Small intestine (tissue), 7 donors: ENCODE measurements at regions not wholly inside any gene's neighbourhood (a gene's known extent, or its start where the extent isn't known, plus 50 kb on each side); places are given as distances from the start of the nearest gene placed in this dataset.

Source experiments
- DNase-seq, 2 donors: peaks; one replicate each; pipeline versions ENCODE4 v3.0.0 to v3.0.0-alpha.2; 2013
- FAIRE-seq: peaks from 2 replicates; lab custom pipeline; 2012; peaks lifted over from hg19 to GRCh38; lab: Jason Lieb, UNC
- H3K27ac ChIP-seq, 3 donors: one replicate each; pipeline ENCODE4 v1.5.1; 2013; ENCODE audit warnings: low read length in 2 of 3, mild to moderate bottlenecking in 2 of 3, control low read depth in 1 of 3, inconsistent platforms in 1 of 3, low read depth in 1 of 3, moderate library complexity in 1 of 3
- H3K27me3 ChIP-seq, 3 donors: one replicate each; pipeline ENCODE4 v1.6.1; 2013; ENCODE audit warnings: low read length in 3 of 3, inconsistent platforms in 1 of 3; ENCODE audit not compliant: control insufficient read depth in 3 of 3, insufficient read depth in 3 of 3
- H3K36me3 ChIP-seq, 3 donors: one replicate each; pipeline ENCODE4 v1.6.1; 2013; ENCODE audit warnings: low read length in 3 of 3, inconsistent platforms in 1 of 3, low read depth in 1 of 3, mild to moderate bottlenecking in 1 of 3, moderate library complexity in 1 of 3; ENCODE audit not compliant: control insufficient read depth in 3 of 3, insufficient read depth in 2 of 3
- H3K4me1 ChIP-seq, 3 donors: one replicate each; pipeline ENCODE4 v1.6.1; 2013; ENCODE audit warnings: low read length in 2 of 3, inconsistent platforms in 1 of 3, low read depth in 1 of 3, mild to moderate bottlenecking in 1 of 3, moderate library complexity in 1 of 3; ENCODE audit not compliant: control insufficient read depth in 3 of 3, insufficient read depth in 2 of 3
- H3K4me3 ChIP-seq, 3 donors: one replicate each; pipeline ENCODE4 v1.5.1; 2013; ENCODE audit warnings: low read length in 3 of 3, control low read depth in 1 of 3, inconsistent platforms in 1 of 3, low read depth in 1 of 3, mild to moderate bottlenecking in 1 of 3, moderate library complexity in 1 of 3
- H3K9me3 ChIP-seq, 2 donors: one replicate each; pipeline ENCODE4 v1.6.1; 2013; ENCODE audit warnings: low read depth in 1 of 2, low read length in 1 of 2; ENCODE audit not compliant: control insufficient read depth in 2 of 2, insufficient read depth in 1 of 2
- WGBS, 3 donors: extraction: QIAGEN DNeasy Blood & Tissue Kit; methylation state at CpG; one replicate each; pipeline ENCODE4 v1.1.7; 2013; 5-methylcytosine and 5-hydroxymethylcytosine counted together
- donor health status: healthy with polysubstance abuse.
- donor health status: control.
- donor health status: control.
- donor health status: Bipolar disorder and iron deficiency.
- donor health status: healthy.

DNA sequence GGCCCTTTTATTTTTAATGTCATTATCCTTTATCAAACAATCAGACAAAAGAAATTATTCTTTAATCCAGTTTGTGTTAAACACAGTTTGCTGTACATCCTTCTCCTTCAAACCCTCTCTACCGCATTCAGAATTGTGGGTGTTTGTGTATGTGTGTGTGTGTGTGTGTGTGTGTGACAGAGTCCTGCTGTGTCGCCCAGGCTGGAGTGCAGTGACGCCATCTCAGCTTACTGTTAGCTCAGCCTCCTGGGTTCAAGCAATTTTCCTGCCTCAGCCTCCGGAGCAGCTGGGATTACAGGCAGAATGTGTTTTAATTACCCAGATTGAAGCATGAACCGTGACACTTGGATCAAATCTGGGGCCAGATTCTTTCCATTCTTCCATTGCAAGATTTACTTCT, 723.7 kb downstream of the DCDC2C start:
- no peaks in the 10 kb centered on the region for H3K4me1 ChIP-seq
- no peaks in the 10 kb centered on the region for H3K27me3 ChIP-seq
- H3K27ac ChIP-seq: no peak overlapping the region
- no peak for DNase-seq
- H3K9me3 ChIP-seq: no peaks in the 10 kb centered on the region
- no peaks in the 10 kb centered on the region for H3K36me3 ChIP-seq
- WGBS, 3 donors: 62 to 67% (median 63%) methylated on average over 5 of the region's 5 CpGs
- no peak overlapping the region for H3K4me3 ChIP-seq
- FAIRE-seq: no peak

DNA sequence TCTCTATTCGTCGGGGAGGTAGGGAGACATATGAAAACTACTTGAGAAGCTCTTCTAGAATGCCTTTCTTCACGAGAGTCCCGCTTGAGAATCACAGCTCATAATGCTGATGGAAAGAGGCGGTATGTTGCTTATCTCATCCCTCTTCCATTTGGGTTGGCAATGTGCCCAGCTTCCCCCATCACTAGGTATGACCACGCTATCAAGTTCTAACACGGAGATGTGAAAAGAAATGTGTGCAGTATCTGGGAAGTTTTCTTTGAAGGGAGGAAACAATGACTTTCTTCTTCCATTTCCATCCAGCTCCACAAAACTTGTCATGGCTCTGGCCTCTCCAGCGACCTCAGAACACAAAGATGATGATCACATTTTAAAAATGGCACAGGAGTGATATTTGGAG, 742.4 kb downstream of the DCDC2C start:
- WGBS, 3 donors: 65 to 77% (median 69%) methylated on average over 8 of the region's 8 CpGs

DNA sequence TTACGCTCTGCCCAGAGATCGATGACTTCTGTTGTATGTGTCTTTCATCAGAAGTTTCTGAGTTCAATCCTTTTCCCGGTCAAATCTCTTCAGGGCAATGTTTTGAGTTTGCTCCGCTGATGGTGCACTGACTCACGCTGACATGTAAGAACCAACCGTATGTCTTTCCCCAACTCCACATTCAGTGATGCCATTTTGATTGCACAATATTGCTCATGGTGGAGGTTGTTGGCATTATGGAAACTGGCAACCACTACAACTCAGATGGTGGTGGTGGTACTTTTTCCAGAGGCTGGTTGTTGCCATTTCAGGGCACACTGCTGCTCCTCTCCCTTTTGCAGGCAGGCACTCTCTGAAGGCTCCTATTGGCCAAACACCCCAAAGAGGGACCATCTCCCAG, 751.5 kb downstream of the DCDC2C start:
- Histone ChIP-seq H3K27me3 (no peaks in the 10 kb centered on the region), H3K36me3 (no peaks in the 10 kb centered on the region), H3K9me3 (peaks cover 0 to 5% of the 10 kb centered on the region in 2 donors), H3K4me1 (no peaks in the 10 kb centered on the region), H3K4me3 (no peak overlapping the region), H3K27ac (no peak overlapping the region)
- DNase-seq: no peak
- FAIRE-seq: no peak
- 92 to 96% (median 95%) methylated on average over 6 of the region's 6 CpGs for WGBS, 3 donors

More for the DNA sequence above, 742.4 kb downstream of the DCDC2C start:
- Histone ChIP-seq H3K27ac (no peak overlapping the region), H3K9me3 (peaks cover 0 to 8% of the 10 kb centered on the region in 2 donors), H3K36me3 (no peaks in the 10 kb centered on the region), H3K4me3 (no peak overlapping the region), H3K27me3 (no peaks in the 10 kb centered on the region), H3K4me1 (no peaks in the 10 kb centered on the region)
- FAIRE-seq: no peak
- DNase-seq: no peak

DNA sequence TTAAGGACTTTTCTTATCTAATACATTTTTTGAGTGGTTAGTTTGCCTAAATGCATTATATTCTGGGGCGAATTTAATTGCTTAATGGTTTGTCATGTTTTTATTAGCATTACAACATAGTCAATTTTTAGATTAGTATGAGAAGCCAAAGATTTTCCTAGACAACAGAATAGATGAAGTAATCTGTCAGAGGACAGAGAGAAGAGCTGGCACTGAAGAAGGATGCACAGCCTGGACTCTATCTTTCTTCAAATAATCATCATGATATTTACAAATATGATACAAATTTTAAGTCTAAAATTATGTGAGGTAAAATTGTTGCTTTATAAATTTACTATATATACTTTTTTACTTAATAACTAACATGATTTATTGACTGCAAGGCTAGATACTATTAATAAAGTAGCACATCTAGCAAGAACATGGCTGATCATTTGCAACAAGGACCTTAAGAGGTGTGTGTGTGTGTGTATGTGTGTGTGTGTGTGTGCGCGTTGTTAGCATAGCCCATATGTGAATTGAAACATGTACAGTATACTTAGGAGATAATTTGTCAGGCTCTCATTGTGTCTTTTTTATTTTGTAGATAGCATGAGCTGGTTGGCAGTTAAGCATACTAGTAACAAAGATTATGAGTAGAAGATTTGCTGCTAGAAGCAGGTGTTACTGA, 752.2 kb downstream of the DCDC2C start:
- Histone ChIP-seq H3K4me3 (no peak overlapping the region), H3K4me1 (no peaks in the 10 kb centered on the region), H3K36me3 (no peaks in the 10 kb centered on the region), H3K27me3 (no peaks in the 10 kb centered on the region), H3K27ac (no peak overlapping the region), H3K9me3 (peaks cover 0 to 5% of the 10 kb centered on the region in 2 donors)
- no peak for DNase-seq
- no peak for FAIRE-seq
- 84 to 88% (median 85%) methylated on average over 3 of the region's 3 CpGs for WGBS, 3 donors

DNA sequence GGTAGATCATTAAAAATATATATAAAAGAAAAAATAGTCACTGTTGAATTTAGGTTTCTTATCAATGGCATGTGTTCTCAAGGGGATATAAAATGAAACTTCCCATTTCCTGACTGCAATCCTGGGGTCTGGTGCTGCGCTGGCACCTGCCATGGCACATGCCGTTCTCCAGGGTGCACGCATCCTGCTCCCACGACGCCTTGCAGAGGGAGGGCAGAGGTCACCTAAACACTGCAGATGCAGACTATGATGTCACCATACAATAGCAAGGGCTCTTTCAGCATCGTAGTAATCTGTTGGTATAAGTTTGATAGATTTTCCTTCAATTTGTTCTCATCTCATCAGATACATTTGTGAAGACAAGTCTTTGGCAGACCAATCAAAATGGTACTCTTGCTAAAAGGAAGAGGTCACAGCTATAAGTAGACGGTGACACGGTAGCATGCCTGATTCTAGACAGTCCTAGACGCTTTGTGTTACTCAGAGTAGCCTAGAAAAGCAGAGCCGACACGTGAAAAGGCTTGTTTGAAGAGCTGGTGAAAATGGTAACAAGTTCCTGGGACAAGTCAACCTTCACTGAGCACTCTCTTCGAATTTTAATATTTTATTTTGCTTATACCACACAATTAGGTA, 761.4 kb downstream of the DCDC2C start:
- 77 to 82% (median 79%) methylated on average over 12 of the region's 12 CpGs for WGBS, 3 donors
- H3K27me3 ChIP-seq: no peaks in the 10 kb centered on the region
- no peaks in the 10 kb centered on the region for H3K36me3 ChIP-seq
- H3K4me1 ChIP-seq: no peaks in the 10 kb centered on the region
- no peak overlapping the region for H3K27ac ChIP-seq
- DNase-seq: no peak
- H3K4me3 ChIP-seq: no peak overlapping the region
- H3K9me3 ChIP-seq: peaks cover 0 to 3% of the 10 kb centered on the region in 2 donors
- FAIRE-seq: no peak

DNA sequence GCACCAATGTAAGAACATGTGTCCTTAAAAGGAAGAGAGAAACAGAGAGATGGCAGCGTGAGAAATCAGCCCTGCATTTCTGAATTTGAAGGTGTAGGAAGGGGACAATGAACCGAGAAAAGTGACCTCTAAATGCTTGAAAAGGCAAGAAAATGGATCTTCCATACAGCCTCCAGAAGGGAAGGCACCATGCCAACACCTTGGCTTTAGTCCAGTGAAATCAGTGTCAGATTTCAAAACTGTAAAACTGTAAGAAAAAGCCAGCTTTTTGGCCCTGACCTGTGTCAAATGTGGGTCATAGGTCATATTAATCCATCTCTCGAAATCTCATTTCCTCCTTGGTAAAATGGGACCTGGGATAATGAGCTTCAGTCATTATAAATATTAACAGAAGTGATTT, 762.3 kb downstream of the DCDC2C start:
- Histone ChIP-seq H3K4me1 (no peaks in the 10 kb centered on the region), H3K27me3 (no peaks in the 10 kb centered on the region), H3K9me3 (peaks cover 0 to 3% of the 10 kb centered on the region in 2 donors), H3K36me3 (no peaks in the 10 kb centered on the region), H3K27ac (no peak overlapping the region), H3K4me3 (no peak overlapping the region)
- DNase-seq (no peak), FAIRE-seq (no peak)
- 54 to 71% (median 59%) methylated on average over 3 of the region's 3 CpGs for WGBS, 3 donors

DNA sequence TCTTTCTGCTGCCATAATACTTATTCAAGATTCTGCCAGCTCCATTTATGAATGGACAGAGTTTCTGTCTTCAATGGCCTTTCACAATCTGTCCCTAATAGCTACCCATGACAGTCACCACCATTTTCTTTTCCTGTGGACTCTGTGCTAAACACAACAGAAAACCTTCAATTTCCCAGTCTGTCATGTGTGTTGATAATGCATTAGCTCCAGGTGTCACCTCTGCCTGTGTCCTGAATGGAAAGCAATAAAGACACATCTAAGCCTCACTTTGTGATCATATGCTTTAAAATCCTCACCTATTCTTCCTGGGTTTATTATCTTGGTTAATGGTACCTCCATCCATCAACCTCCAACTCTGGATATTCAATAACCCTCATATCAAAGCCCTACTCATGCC, 772.2 kb downstream of the DCDC2C start:
- Histone ChIP-seq H3K36me3 (no peaks in the 10 kb centered on the region), H3K4me1 (no peaks in the 10 kb centered on the region), H3K27me3 (no peaks in the 10 kb centered on the region), H3K27ac (no peak overlapping the region), H3K4me3 (no peak overlapping the region), H3K9me3 (peaks cover 2 to 13% of the 10 kb centered on the region in 2 donors)
- FAIRE-seq: no peak
- no peak for DNase-seq

DNA sequence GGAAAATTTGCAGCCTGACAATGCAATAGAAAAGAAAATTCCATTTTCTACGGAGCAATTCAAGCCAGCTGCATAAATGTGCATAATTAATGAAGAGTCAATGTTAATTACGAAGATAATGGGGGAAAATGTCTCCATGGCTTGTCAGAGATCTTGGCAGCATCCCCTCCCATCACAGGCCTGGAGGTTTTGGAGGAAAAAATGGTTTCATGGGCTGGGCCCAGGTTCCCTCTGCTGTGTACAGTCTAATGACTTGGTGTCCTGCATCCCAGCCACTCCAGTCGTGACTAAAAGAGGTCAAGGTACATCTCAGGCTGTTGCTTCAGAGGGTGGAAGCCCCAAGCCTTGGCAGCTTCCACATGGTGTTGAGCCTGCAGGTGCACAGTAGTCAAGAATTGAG, 779.7 kb downstream of the DCDC2C start:
- H3K27me3 ChIP-seq: no peaks in the 10 kb centered on the region
- H3K9me3 ChIP-seq: peaks cover 2 to 30% of the 10 kb centered on the region in 2 donors
- FAIRE-seq: no peak
- DNase-seq: no peak
- H3K27ac ChIP-seq: no peak overlapping the region
- H3K4me1 ChIP-seq: no peaks in the 10 kb centered on the region
- H3K4me3 ChIP-seq: no peak overlapping the region
- WGBS, 3 donors: 44 to 62% (median 45%) methylated on average over 3 of the region's 3 CpGs
- H3K36me3 ChIP-seq: no peaks in the 10 kb centered on the region
